ENCODE measurements at regions not wholly inside any gene's neighbourhood (a gene's known extent, or its start where the extent isn't known, plus 50 kb on each side); places are given as distances from the start of the nearest gene placed in this dataset.

- BruUV-seq (replicated peaks): no TSS peak
- H3K4me1 ChIP-seq (ENCODE audit: control insufficient read depth in 1 of 2, insufficient read depth in 2 of 2, low read length in 2 of 2): no peaks in the 10 kb centered on the region
- TF ChIP-seq CEBPB (IDR thresholded peaks at IDR 0.05; ENCODE audit: low read depth): no peak
- no peak for TF ChIP-seq CBX3 (IDR thresholded peaks at IDR 0.05; ENCODE audit: low read depth)
- TF ChIP-seq FOSL1 (IDR thresholded peaks at IDR 0.05; ENCODE audit: low read depth): no peak
- TF ChIP-seq, protein P1, sequence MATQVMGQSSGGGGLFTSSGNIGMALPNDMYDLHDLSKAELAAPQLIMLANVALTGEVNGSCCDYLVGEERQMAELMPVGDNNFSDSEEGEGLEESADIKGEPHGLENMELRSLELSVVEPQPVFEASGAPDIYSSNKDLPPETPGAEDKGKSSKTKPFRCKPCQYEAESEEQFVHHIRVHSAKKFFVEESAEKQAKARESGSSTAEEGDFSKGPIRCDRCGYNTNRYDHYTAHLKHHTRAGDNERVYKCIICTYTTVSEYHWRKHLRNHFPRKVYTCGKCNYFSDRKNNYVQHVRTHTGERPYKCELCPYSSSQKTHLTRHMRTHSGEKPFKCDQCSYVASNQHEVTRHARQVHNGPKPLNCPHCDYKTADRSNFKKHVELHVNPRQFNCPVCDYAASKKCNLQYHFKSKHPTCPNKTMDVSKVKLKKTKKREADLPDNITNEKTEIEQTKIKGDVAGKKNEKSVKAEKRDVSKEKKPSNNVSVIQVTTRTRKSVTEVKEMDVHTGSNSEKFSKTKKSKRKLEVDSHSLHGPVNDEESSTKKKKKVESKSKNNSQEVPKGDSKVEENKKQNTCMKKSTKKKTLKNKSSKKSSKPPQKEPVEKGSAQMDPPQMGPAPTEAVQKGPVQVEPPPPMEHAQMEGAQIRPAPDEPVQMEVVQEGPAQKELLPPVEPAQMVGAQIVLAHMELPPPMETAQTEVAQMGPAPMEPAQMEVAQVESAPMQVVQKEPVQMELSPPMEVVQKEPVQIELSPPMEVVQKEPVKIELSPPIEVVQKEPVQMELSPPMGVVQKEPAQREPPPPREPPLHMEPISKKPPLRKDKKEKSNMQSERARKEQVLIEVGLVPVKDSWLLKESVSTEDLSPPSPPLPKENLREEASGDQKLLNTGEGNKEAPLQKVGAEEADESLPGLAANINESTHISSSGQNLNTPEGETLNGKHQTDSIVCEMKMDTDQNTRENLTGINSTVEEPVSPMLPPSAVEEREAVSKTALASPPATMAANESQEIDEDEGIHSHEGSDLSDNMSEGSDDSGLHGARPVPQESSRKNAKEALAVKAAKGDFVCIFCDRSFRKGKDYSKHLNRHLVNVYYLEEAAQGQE (IDR thresholded peaks at IDR 0.05; ENCODE audit: low read depth): no peak
- TF ChIP-seq SRF (IDR thresholded peaks at IDR 0.05; ENCODE audit: low read depth): no peak
- TF ChIP-seq SP1 (IDR thresholded peaks at IDR 0.05; ENCODE audit: low read depth): no peak
- no peak for TF ChIP-seq POLR2A (IDR thresholded peaks at IDR 0.05; ENCODE audit: borderline replicate concordance, extremely low read depth, insufficient read depth, insufficient read length)
- TF ChIP-seq JUND (IDR thresholded peaks at IDR 0.05): no peak
- TF ChIP-seq RAD21 (IDR thresholded peaks at IDR 0.05; ENCODE audit: low read depth): no peak
- TF ChIP-seq, protein P2, sequence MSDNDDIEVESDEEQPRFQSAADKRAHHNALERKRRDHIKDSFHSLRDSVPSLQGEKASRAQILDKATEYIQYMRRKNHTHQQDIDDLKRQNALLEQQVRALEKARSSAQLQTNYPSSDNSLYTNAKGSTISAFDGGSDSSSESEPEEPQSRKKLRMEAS (IDR thresholded peaks at IDR 0.05): no peak
- TF ChIP-seq CTCF (IDR thresholded peaks at IDR 0.05 in 2 of 3, conservative IDR thresholded peaks at IDR 0.05 in 1 of 3; ENCODE audit: borderline replicate concordance in 1 of 3, insufficient read depth in 1 of 3, low read depth in 2 of 3, low read length in 2 of 3): no peak
- no peak for TF ChIP-seq SIN3A (IDR thresholded peaks at IDR 0.05; ENCODE audit: low read depth)
- no peak for TF ChIP-seq YY1 (IDR thresholded peaks at IDR 0.05; ENCODE audit: extremely low read depth, insufficient replicate concordance, low read depth, low read length)
- H3K4me3 ChIP-seq (replicated peaks in 1 of 2; ENCODE audit: low read depth in 1 of 2, low read length in 2 of 2): no peak overlapping the region
- no peaks in the 10 kb centered on the region for H3K36me3 ChIP-seq (ENCODE audit: control insufficient read depth in 1 of 2, insufficient read depth in 2 of 2, low read length in 2 of 2)
- H3K9ac ChIP-seq (ENCODE audit: low read length): no peak overlapping the region
- CTCF ChIA-PET: no interaction called here
- no peak overlapping the region for H3K4me2 ChIP-seq (ENCODE audit: low read length)
- H3K9me2 ChIP-seq (ENCODE audit: insufficient read depth): no peaks in the 10 kb centered on the region
- H3K27me3 ChIP-seq (ENCODE audit: insufficient read depth, low read length): no peaks in the 10 kb centered on the region
- RAD21 ChIA-PET (ENCODE audit: low non-redundant PET in 1 of 2, low total read pairs in 2 of 2, uncharacterized antibody in 2 of 2, unreplicated experiment in 2 of 2): no interaction called here
- DNase-seq (ENCODE audit: low read depth, low spot score) (no peak), ATAC-seq (no peak)
- no peaks in the 10 kb centered on the region for H3K9me3 ChIP-seq (ENCODE audit: control insufficient read depth in 1 of 2, insufficient read depth in 1 of 2, low read depth in 1 of 2, low read length in 2 of 2)
- POLR2A ChIA-PET: interaction anchor here (0.5 kb wide), 1 partner anchor 103 kb away, joined by 5 read pairs; no protein-coding TSS in a partner anchor
- intact Hi-C loops (cut with micrococcal nuclease): no loop called here
- no peak overlapping the region for H3K27ac ChIP-seq (ENCODE audit: low read depth, low read length)
- H3K79me2 ChIP-seq (ENCODE audit: insufficient read depth, low read length): no peaks in the 10 kb centered on the region
- no peak overlapping the region for H2AFZ ChIP-seq (ENCODE audit: low read depth, low read length, poor library complexity, severe bottlenecking)
- H4K20me1 ChIP-seq (ENCODE audit: insufficient read depth): no peaks in the 10 kb centered on the region
Observed at GRCh38 chr10:78870458-78870857, 198.3 kb upstream of the ZMIZ1 start.

Data from HCT116 (cell line).